KOPT-K1 (cell line): ENCODE measurements at regions not wholly inside any gene's neighbourhood (a gene's known extent, or its start where the extent isn't known, plus 50 kb on each side); places are given as distances from the start of the nearest gene placed in this dataset.

Experiments used
- H3K27ac ChIP-seq: fragments of 200-600 bp; sonication (generic); 2 replicates; pipeline ENCODE4 v1.5.1; 2016; ENCODE audit warnings: antibody characterized with exemption, mild to moderate bottlenecking, low read depth, low read length; ENCODE audit not compliant: poor library complexity, severe bottlenecking
- H3K36me3 ChIP-seq: fragments of 200-600 bp; sonication (generic); 2 replicates; pipeline ENCODE4 v1.5.1; 2017; ENCODE audit warnings: antibody characterized with exemption, mild to moderate bottlenecking, low read length, moderate library complexity; ENCODE audit not compliant: insufficient read depth
- H3K9me3 ChIP-seq: fragments of 200-600 bp; sonication (generic); 2 replicates; pipeline ENCODE4 v1.5.1; 2017; ENCODE audit warnings: antibody characterized with exemption, low read length, mild to moderate bottlenecking; ENCODE audit not compliant: insufficient read depth, poor library complexity, severe bottlenecking

DNA sequence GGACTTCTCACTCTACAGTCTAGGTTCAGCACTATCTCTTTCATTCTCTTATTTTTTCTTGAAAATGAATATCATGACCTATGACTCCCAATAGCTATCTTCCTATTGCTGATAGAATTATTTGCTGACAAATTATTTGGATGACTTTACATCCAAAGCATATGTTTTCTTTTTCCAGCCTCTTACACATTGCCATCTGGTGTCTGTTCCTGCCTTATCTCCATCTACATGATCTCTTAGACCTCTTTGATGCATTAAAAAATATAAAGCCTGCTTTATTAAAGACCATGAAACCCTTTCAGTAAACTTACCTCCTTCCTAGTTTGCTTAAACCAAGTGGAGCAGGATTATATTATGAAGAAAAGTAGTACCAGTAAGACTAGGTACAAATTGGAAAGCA is 700.9 kb upstream of the CXADR start:
- Histone ChIP-seq H3K27ac (no peak overlapping the region), H3K9me3 (no peaks in the 10 kb centered on the region), H3K36me3 (no peaks in the 10 kb centered on the region)

DNA sequence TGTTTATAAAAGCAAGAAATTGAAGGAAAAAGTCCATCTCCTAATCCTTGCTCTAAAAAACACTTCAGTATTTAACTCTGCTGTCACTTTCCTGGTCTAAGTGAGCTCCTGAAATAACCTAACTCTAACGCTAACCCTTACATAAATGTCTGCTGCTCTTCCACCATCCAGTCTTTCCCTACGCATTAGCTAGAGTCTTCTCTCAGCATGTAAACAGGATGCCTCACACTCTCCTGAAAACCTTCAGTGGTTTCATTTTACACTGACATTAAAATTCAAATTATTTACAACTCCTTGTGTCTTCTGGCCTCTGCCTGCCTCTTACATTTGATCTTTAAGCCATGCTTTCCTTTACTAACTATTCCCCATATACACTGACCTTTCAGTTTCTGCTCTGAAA is 697.6 kb upstream of the CXADR start:
- Histone ChIP-seq H3K36me3 (no peaks in the 10 kb centered on the region), H3K9me3 (no peaks in the 10 kb centered on the region), H3K27ac (no peak overlapping the region)

DNA sequence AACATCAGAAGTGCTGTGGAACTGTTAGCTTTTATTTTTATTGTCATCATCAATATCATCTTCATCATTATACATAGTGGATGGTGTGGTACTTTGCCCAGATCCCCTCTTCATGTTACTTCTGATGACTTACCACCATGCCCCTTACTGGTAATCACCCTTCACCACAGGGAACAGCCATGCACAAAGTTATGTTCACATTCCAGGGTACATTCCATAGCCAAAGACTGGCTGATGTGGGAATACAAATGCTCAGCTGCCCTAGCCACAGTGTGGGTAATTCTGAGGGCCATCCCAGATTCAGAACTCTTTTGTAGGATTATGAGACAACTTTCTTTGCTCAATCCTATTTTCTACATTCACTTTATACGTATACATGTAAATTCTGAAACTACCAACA is 691.3 kb upstream of the CXADR start:
- no peaks in the 10 kb centered on the region for H3K36me3 ChIP-seq
- H3K27ac ChIP-seq: no peak overlapping the region
- H3K9me3 ChIP-seq: no peaks in the 10 kb centered on the region

DNA sequence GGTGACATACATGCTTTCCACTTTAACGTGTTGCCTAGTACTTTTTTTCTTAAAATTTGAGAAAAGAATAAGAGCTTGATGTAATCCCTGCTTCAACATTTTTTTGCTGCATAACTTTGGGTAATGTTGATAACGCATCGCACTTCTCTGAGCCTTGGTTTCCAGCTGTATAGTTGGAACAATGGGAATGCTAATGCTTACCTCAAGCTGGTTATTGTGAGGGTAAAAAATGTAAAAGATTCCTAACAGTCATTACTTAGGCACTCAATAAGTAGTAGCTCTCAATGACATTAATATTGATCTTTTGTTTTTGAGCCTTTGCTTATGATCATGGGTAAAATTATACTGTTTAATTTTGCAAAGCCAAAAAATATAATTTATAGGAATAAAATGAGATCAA is 683.3 kb upstream of the CXADR start:
- no peak overlapping the region for H3K27ac ChIP-seq
- no peaks in the 10 kb centered on the region for H3K9me3 ChIP-seq
- H3K36me3 ChIP-seq: no peaks in the 10 kb centered on the region

DNA sequence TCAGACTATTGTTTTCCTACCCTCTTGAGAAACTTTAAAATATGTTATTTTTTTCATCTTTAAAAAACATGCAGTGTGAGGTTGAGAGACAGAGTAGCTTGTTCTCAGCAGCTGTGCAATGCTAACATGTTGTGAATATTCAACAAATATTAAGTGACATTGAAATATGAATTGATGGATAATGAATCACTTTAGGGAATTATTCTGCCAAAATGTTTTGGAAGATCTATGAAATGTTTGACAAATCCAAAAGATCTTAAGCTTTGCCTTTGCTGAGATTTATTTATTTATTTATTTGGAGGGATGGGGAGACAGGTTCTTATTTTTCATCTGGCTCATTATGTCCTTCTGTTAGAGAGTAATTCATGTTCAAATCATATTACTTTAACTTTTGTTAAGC is 680.1 kb upstream of the CXADR start:
- Histone ChIP-seq H3K9me3 (no peaks in the 10 kb centered on the region), H3K36me3 (no peaks in the 10 kb centered on the region), H3K27ac (no peak overlapping the region)

DNA sequence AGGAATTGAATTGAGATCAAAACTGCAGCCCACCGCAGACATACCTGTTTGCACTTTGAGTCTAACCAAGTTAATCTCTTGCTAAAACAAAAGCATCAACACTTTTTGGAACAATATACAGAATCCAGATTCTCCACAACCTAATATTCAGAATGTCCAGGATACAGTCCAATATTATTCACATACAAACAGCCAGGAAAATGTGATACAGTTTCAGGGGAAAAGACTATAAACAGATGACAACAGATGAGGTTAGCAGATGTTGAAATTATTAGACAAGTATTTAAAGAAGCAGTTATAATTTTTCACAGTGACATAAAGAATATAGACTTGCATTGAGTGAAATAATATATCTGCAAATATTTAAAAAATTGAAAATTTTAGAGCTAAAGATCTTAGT is 678.1 kb upstream of the CXADR start:
- H3K9me3 ChIP-seq: no peaks in the 10 kb centered on the region
- H3K36me3 ChIP-seq: no peaks in the 10 kb centered on the region
- H3K27ac ChIP-seq: no peak overlapping the region

DNA sequence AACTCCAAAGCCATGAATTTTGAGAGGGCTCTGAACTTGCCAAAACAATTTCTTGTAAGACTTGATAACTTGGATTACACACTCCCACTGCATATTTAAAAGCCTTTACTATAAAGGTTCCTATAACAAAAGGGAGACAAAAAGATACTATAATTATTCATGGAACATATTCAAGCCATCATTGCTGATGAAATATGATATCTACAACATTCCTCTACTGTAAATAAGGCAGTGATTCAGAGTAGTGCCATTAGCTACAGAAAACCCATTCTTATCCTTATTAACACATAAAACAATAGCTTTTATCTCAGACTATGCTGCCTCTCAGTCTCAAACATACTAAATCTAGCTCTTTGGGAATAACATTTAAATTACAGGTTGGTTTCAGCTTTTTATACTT is 675.5 kb upstream of the CXADR start:
- Histone ChIP-seq H3K9me3 (no peaks in the 10 kb centered on the region), H3K27ac (no peak overlapping the region), H3K36me3 (no peaks in the 10 kb centered on the region)

GRCh38 chr21:16837721-16838120 is 675.1 kb upstream of the CXADR start:
- Histone ChIP-seq H3K27ac (no peak overlapping the region), H3K9me3 (no peaks in the 10 kb centered on the region), H3K36me3 (no peaks in the 10 kb centered on the region)

DNA sequence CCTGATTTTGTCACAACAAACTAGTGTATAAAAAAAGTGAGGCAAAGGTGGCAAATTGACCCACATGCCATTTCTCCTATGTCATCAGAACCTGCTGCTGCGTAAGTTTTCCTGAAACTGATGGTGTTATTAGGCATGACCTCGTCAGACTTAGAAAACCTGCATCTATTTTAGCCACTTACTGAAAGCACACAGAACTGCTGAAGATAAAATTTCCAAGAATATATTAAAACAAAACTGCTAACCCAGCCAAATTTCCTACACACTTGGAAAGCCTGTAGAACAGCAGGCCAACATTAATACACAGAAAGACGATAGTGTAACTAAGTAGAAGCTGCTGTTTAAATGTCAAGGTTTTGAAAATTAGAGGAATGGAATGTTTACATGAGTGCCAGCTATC is 674.5 kb upstream of the CXADR start:
- no peak overlapping the region for H3K27ac ChIP-seq

DNA sequence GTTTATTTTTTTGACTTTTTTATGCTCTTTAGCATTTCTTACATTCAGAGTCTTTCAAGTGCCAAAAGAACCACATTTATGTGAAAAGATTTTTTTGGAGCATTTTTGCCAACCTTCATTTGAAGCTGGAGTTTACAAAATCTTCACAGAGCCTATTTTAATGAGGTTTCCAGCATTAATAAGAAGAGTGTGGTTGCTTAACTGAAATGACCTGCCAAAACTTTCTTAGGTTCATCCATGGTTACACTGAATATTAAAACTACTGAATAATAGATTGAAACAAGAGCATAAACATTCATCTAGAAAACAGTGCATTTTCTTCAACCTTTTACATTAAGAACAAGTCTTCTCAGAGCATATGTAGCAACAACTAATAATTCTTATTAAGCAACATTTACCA is 672.3 kb upstream of the CXADR start:
- no peaks in the 10 kb centered on the region for H3K36me3 ChIP-seq
- H3K9me3 ChIP-seq: no peaks in the 10 kb centered on the region
- H3K27ac ChIP-seq: no peak overlapping the region

More for the DNA sequence above, 674.5 kb upstream of the CXADR start:
- H3K9me3 ChIP-seq: no peaks in the 10 kb centered on the region
- no peaks in the 10 kb centered on the region for H3K36me3 ChIP-seq

- Histone ChIP-seq H3K36me3 (no peaks in the 10 kb centered on the region), H3K9me3 (no peaks in the 10 kb centered on the region), H3K27ac (no peak overlapping the region)
Measured at GRCh38 chr21:16841975-16842695, 670.7 kb upstream of the CXADR start.

- Histone ChIP-seq H3K36me3 (no peaks in the 10 kb centered on the region), H3K27ac (no peak overlapping the region)
Measured at GRCh38 chr21:16842696-16843035, 670.2 kb upstream of the CXADR start.

GRCh38 chr21:16847211-16847610 is 665.6 kb upstream of the CXADR start:
- Histone ChIP-seq H3K36me3 (no peaks in the 10 kb centered on the region), H3K9me3 (no peaks in the 10 kb centered on the region), H3K27ac (no peak overlapping the region)

More at GRCh38 chr21:16842696-16843035, 670.2 kb upstream of the CXADR start:
- H3K9me3 ChIP-seq: no peaks in the 10 kb centered on the region

- Histone ChIP-seq H3K9me3 (no peaks in the 10 kb centered on the region), H3K36me3 (no peaks in the 10 kb centered on the region), H3K27ac (no peak overlapping the region)
Measured at GRCh38 chr21:16851054-16851453, 661.8 kb upstream of the CXADR start.

GRCh38 chr21:16855164-16855667 is 657.6 kb upstream of the CXADR start:
- no peaks in the 10 kb centered on the region for H3K9me3 ChIP-seq

DNA sequence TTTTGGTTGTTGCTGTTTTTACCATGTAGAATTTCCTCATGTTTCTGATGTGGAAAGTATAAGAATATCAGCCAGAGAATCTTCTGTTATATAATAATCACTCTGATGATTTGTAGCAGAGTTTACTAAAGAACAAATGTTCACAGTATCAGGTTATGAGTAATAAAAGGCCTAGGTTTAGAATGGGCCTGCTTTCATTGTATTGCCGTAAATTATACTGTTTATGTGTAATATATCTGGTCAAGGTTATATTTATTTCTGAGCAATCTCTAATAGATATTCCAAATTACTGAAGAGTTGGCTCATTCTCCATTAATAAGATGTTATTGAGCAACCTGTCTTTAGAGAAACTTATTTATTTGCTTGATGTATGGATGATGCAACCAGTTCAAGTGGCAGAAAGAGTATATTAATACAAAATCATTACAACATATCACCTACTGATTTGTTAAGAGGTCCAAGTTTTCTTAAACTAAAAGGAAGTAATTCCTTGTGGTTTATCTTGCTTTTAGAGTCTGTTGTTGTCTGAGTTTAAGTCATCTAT is 649.4 kb upstream of the CXADR start:
- H3K27ac ChIP-seq: no peak overlapping the region
- no peaks in the 10 kb centered on the region for H3K36me3 ChIP-seq
- no peaks in the 10 kb centered on the region for H3K9me3 ChIP-seq

More at GRCh38 chr21:16855164-16855667, 657.6 kb upstream of the CXADR start:
- H3K27ac ChIP-seq: no peak overlapping the region
- no peaks in the 10 kb centered on the region for H3K36me3 ChIP-seq
